C4-2B (cell line): ENCODE measurements at regions not wholly inside any gene's neighbourhood (a gene's known extent, or its start where the extent isn't known, plus 50 kb on each side); places are given as distances from the start of the nearest gene placed in this dataset.

ENCODE experiments used
- H3K27ac ChIP-seq: fragments of 450-650 bp; 2 replicates; pipeline ENCODE4 v1.5.1; 2017
- CTCF ChIP-seq: fragments of 450-650 bp; conservative IDR thresholded peaks from 2 replicates; pipeline ENCODE4 v1.5.1; 2017; ENCODE audit warnings: mild to moderate bottlenecking
- ZFX ChIP-seq: fragments of 450-650 bp; IDR thresholded peaks from 2 replicates; pipeline ENCODE4 v1.6.1; 2017

- TF ChIP-seq CTCF (no peak), ZFX (no peak)
- H3K27ac ChIP-seq, result no peak overlapping the region
These were observed 166.7 kb upstream of the TNP1 start for GRCh38 chr2:217026569-217026968.

- TF ChIP-seq ZFX, result no peak
- TF ChIP-seq CTCF, result no peak
These were observed 166.3 kb upstream of the TNP1 start for GRCh38 chr2:217026161-217026560.

GRCh38 chr2:217023611-217024010 is 163.7 kb upstream of the TNP1 start:
- H3K27ac ChIP-seq, result no peak overlapping the region
- TF ChIP-seq CTCF, result no peak
- no peak for TF ChIP-seq ZFX

More at GRCh38 chr2:217026161-217026560, 166.3 kb upstream of the TNP1 start:
- H3K27ac ChIP-seq, result no peak overlapping the region

- H3K27ac ChIP-seq, result no peak overlapping the region
- TF ChIP-seq ZFX (no peak), CTCF (no peak)
These were observed 157.8 kb upstream of the TNP1 start for GRCh38 chr2:217017456-217018252.

- no peak overlapping the region for H3K27ac ChIP-seq
- TF ChIP-seq ZFX, result no peak
- no peak for TF ChIP-seq CTCF
These were observed 157.0 kb upstream of the TNP1 start for GRCh38 chr2:217016796-217017419.

- H3K27ac ChIP-seq, result no peak overlapping the region
- TF ChIP-seq CTCF (no peak), ZFX (no peak)
These were observed 154.7 kb upstream of the TNP1 start for GRCh38 chr2:217014328-217015105.

GRCh38 chr2:217013926-217014325 is 154.1 kb upstream of the TNP1 start:
- no peak overlapping the region for H3K27ac ChIP-seq
- TF ChIP-seq ZFX (no peak), CTCF (no peak)
